K562 (cell line): ENCODE measurements at regions not wholly inside any gene's neighbourhood (a gene's known extent, or its start where the extent isn't known, plus 50 kb on each side); places are given as distances from the start of the nearest gene placed in this dataset.

ENCODE experiments used
- ATAC-seq: fragments of 200-7000 bp; cut with Tn5 transposase; 3 replicates; pipeline ENCODE4 v1.9.1; 2020; ENCODE audit warnings: moderate library complexity
- BruUV-seq: library from RNA; stranded (reverse); fragments of 400-500 nt; replicated peaks from 2 replicates; lab custom pipeline; 2021; lab: Mats Ljungman, UMichigan
- CTCF ChIA-PET: fragments of 300-600 bp; formaldehyde crosslinking; extraction: SDS; loops from one replicate; lab custom pipeline; 2021; ENCODE audit warnings: low intra/inter-chr PET ratio; lab: Yijun Ruan, JAX
- POLR2A ChIA-PET: fragments of 300-600, 350-650 bp; sonication (Branson Sonifier 250); formaldehyde crosslinking; extraction: SDS; loops from one replicate; lab custom pipeline; 2021; ENCODE audit warnings: antibody characterized with exemption, inconsistent platforms; lab: Yijun Ruan, JAX
- DNase-seq, 4 experiments: peaks; one replicate each; pipeline versions ENCODE4 v3.0.0 to v3.0.0-alpha.2; 2011 to 2018; ENCODE audit warnings: low spot score in 3 of 4, mixed read lengths in 3 of 4; ENCODE audit errors: extremely low read depth in 1 of 4
- FAIRE-seq: peaks from 2 replicates; lab custom pipeline; 2011; peaks lifted over from hg19 to GRCh38; lab: Jason Lieb, UNC
- H2AFZ ChIP-seq: 2 replicates; pipeline ENCODE4 v1.6.0; 2011; ENCODE audit warnings: low read depth, low read length, control low read depth, inconsistent platforms
- H3K27ac ChIP-seq: fragments of 200-600 bp; 3 replicates; pipeline ENCODE4 v1.8.0; 2011; ENCODE audit warnings: low read depth, mild to moderate bottlenecking, control low read depth, inconsistent platforms, low read length, moderate library complexity, mixed read lengths; ENCODE audit errors: extremely low read depth
- H3K27me3 ChIP-seq, 2 experiments: fragments of 300-600 bp in 1 of 2; 2 replicates in 1 of 2; 3 replicates in 1 of 2; pipeline versions ENCODE4 v1.6.0 to v1.8.0; 2011; ENCODE audit warnings: inconsistent platforms in 2 of 2, low read length in 2 of 2, mild to moderate bottlenecking in 1 of 2, mixed read lengths in 1 of 2, moderate library complexity in 1 of 2; ENCODE audit not compliant: control insufficient read depth in 2 of 2, insufficient read depth in 2 of 2
- H3K36me3 ChIP-seq: fragments of 300-600 bp; 3 replicates; pipeline ENCODE4 v1.8.0; 2011; ENCODE audit warnings: mild to moderate bottlenecking, low read length, inconsistent platforms; ENCODE audit not compliant: control insufficient read depth, insufficient read depth
- H3K4me1 ChIP-seq, 2 experiments: fragments of 200-600 bp in 1 of 2; replicated peaks in 1 of 2; 2 replicates in 1 of 2; 3 replicates in 1 of 2; pipeline versions ENCODE4 v1.5.1 to v1.8.0; 2011; ENCODE audit warnings: inconsistent platforms in 2 of 2, low read length in 2 of 2, mild to moderate bottlenecking in 1 of 2, mixed read lengths in 1 of 2, moderate library complexity in 1 of 2; ENCODE audit not compliant: control insufficient read depth in 2 of 2, insufficient read depth in 2 of 2
- H3K4me2 ChIP-seq: 2 replicates; pipeline ENCODE4 v1.6.1; 2011; ENCODE audit warnings: low read length, control low read depth, inconsistent platforms, mixed read lengths; ENCODE audit not compliant: insufficient read depth
- H3K4me3 ChIP-seq: fragments of 200-600 bp; sonication (generic), shearing (Covaris generic); 2 replicates; pipeline ENCODE4 v1.5.1; 2016; ENCODE audit warnings: control low read depth, inconsistent platforms
- H3K79me2 ChIP-seq: fragments of 200-600 bp; 3 replicates; pipeline ENCODE4 v1.8.0; 2011; ENCODE audit warnings: low read length, inconsistent platforms; ENCODE audit not compliant: control insufficient read depth, insufficient read depth
- H3K9ac ChIP-seq, 2 experiments: 2 replicates each; pipeline versions ENCODE4 v1.6.0 to v1.6.1; 2011; ENCODE audit warnings: low read depth in 2 of 2, low read length in 2 of 2, control low read depth in 1 of 2, inconsistent platforms in 1 of 2, mild to moderate bottlenecking in 1 of 2, mixed read lengths in 1 of 2; ENCODE audit not compliant: insufficient read depth in 1 of 2
- H3K9me1 ChIP-seq: one replicate; pipeline ENCODE4 v1.6.0; 2011; ENCODE audit warnings: inconsistent platforms, mild to moderate bottlenecking, low read length, moderate library complexity; ENCODE audit not compliant: control insufficient read depth, insufficient read depth
- H3K9me3 ChIP-seq: replicated peaks from 2 replicates; pipeline ENCODE4 v1.5.1; 2011; ENCODE audit warnings: low read depth, low read length, inconsistent platforms; ENCODE audit not compliant: control insufficient read depth, insufficient read depth
- H4K20me1 ChIP-seq: replicated peaks from 2 replicates; pipeline ENCODE4 v1.6.1; 2011; ENCODE audit warnings: low read length, inconsistent platforms, mixed read lengths; ENCODE audit not compliant: control insufficient read depth, insufficient read depth
- BRF2 ChIP-seq: IDR thresholded peaks from 3 replicates; pipeline ENCODE4 v1.6.1; 2011; ENCODE audit warnings: borderline replicate concordance, mild to moderate bottlenecking; ENCODE audit not compliant: insufficient read length, insufficient read depth
- ELF4 ChIP-seq: fragments of 450-650 bp; formaldehyde crosslinking; IDR thresholded peaks from 2 replicates; pipeline ENCODE4 v1.4.0; 2022; ENCODE audit warnings: missing genetic modification characterization
- HDAC1 ChIP-seq, 2 experiments: fragments of 450-650 bp; IDR thresholded peaks; 2 replicates each; pipeline ENCODE4 v1.6.1; 2016 to 2017; ENCODE audit warnings: inconsistent platforms in 1 of 2, mild to moderate bottlenecking in 1 of 2, moderate library complexity in 1 of 2
- MCM2 ChIP-seq: fragments of 450-650 bp; IDR thresholded peaks from 2 replicates; pipeline ENCODE4 v1.6.1; 2017; ENCODE audit warnings: low read depth, mild to moderate bottlenecking
- MTA1 ChIP-seq: fragments of 450-650 bp; IDR thresholded peaks from 2 replicates; pipeline ENCODE4 v1.6.1; 2017; ENCODE audit warnings: borderline replicate concordance
- MTA2 ChIP-seq: fragments of 450-650 bp; IDR thresholded peaks from 2 replicates; pipeline ENCODE4 v1.6.1; 2016; ENCODE audit warnings: low read depth
- RHOXF2B ChIP-seq: fragments of 250-450 bp; sonication (Bioruptor Pico); conservative IDR thresholded peaks from 2 replicates; pipeline ENCODE4 v1.5.1; 2021
- WGBS: fragments of 100-300 bp; shearing (Covaris generic); methylation state at CpG from one replicate; pipeline ENCODE4 v1.1.6; 2016; ENCODE audit warnings: low coverage, mixed read lengths; ENCODE audit not compliant: insufficient coverage; ENCODE audit errors: missing lambda C conversion rate; 5-methylcytosine and 5-hydroxymethylcytosine counted together
- in situ Hi-C: fragments of 300-500 bp; cut with MboI; formaldehyde crosslinking; loops from 4 replicates; pipeline ENCODE4 v1.15.0; 2018; ENCODE audit warnings: inconsistent platforms, mixed read lengths
- intact Hi-C: fragments of 100-400 bp; cut with micrococcal nuclease; formaldehyde crosslinking; loops from 2 replicates; pipeline ENCODE4 v1.14.2; 2022

GRCh38 chr9:79247021-79247420, 324.7 kb upstream of the TLE4 start:
- Histone ChIP-seq H3K9ac (no peak overlapping the region), H3K27ac (no peak overlapping the region), H3K4me1 (no peaks in the 10 kb centered on the region), H3K79me2 (no peaks in the 10 kb centered on the region), H3K4me2 (no peak overlapping the region), H4K20me1 (no peaks in the 10 kb centered on the region), H3K9me3 (no peaks in the 10 kb centered on the region), H3K9me1 (no peaks in the 10 kb centered on the region), H3K36me3 (no peaks in the 10 kb centered on the region), H2AFZ (no peak overlapping the region), H3K27me3 (no peaks in the 10 kb centered on the region), H3K4me3 (no peak overlapping the region)
- no peak for FAIRE-seq
- TF ChIP-seq ELF4 (CRISPR knock-in tag) (no peak), MCM2 (no peak), RHOXF2B (no peak), BRF2 (no peak), MTA1 (no peak), HDAC1 (IDR thresholded peaks at IDR 0.05) (no peak)
- CTCF ChIA-PET = no interaction called here
- no peak for ATAC-seq
- no peak for DNase-seq
- in situ Hi-C loops (no loop called here), intact Hi-C loops (no loop called here)
- POLR2A ChIA-PET = no interaction called here
- BruUV-seq = no TSS peak

- no peak overlapping the region for H3K9ac ChIP-seq
- no peak for ATAC-seq
- 0% methylated on average over 1 of the region's 1 CpG for WGBS
- H4K20me1 ChIP-seq = no peaks in the 10 kb centered on the region
- H3K4me2 ChIP-seq = no peak overlapping the region
- H3K4me1 ChIP-seq = no peaks in the 10 kb centered on the region
- no peak overlapping the region for H3K27ac ChIP-seq
- CTCF ChIA-PET = no interaction called here
- in situ Hi-C loops = no loop called here
- no peak for TF ChIP-seq MTA2
- TF ChIP-seq, all 486 proteins: peak for 0
- H3K36me3 ChIP-seq = no peaks in the 10 kb centered on the region
- FAIRE-seq = no peak
- H3K9me1 ChIP-seq = no peaks in the 10 kb centered on the region
- no peak overlapping the region for H2AFZ ChIP-seq
- intact Hi-C loops = no loop called here
- H3K27me3 ChIP-seq = no peaks in the 10 kb centered on the region
- POLR2A ChIA-PET = no interaction called here
- BruUV-seq = no TSS peak
- no peak for DNase-seq
- no peaks in the 10 kb centered on the region for H3K9me3 ChIP-seq
- no peaks in the 10 kb centered on the region for H3K79me2 ChIP-seq
- no peak overlapping the region for H3K4me3 ChIP-seq
These were observed 321.0 kb upstream of the TLE4 start for GRCh38 chr9:79250806-79251205.
